HG03354 (cell line): ENCODE measurements at regions not wholly inside any gene's neighbourhood (a gene's known extent, or its start where the extent isn't known, plus 50 kb on each side); places are given as distances from the start of the nearest gene placed in this dataset.
"Not testable (repeated sequence)": the region's sequence is repeated elsewhere in the genome, so short reads cannot be mapped to it uniquely, and the experiment has no call there.

ENCODE experiments used
- ATAC-seq: cut with Tn5 transposase; IDR thresholded peaks from one replicate; pipeline ENCODE4 v1.9.1; 2021; ENCODE audit warnings: mild to moderate bottlenecking; ENCODE audit not compliant: unreplicated experiment, poor library complexity, severe bottlenecking

- no peak for ATAC-seq
Observed at GRCh38 chr7:52791176-52791700, 244.2 kb upstream of the POM121L12 start.

GRCh38 chr7:52786174-52786573, 249.3 kb upstream of the POM121L12 start:
- ATAC-seq = no peak

GRCh38 chr7:52782348-52782747, 253.1 kb upstream of the POM121L12 start:
- ATAC-seq = no peak

GRCh38 chr7:52781250-52781649, 254.2 kb upstream of the POM121L12 start:
- no peak for ATAC-seq

GRCh38 chr7:52779004-52779403, 256.4 kb upstream of the POM121L12 start:
- no peak for ATAC-seq

- no peak for ATAC-seq
Observed at GRCh38 chr7:52777051-52777822, 258.2 kb upstream of the POM121L12 start.

GRCh38 chr7:52775876-52776275, 259.6 kb upstream of the POM121L12 start:
- no peak for ATAC-seq

- no peak for ATAC-seq
Observed at GRCh38 chr7:52771177-52771576, 264.3 kb upstream of the POM121L12 start.

- ATAC-seq = no peak
Observed at GRCh38 chr7:52764492-52765169, 270.8 kb upstream of the POM121L12 start.

- ATAC-seq = no peak
Observed at GRCh38 chr7:52758356-52758755, 277.1 kb upstream of the POM121L12 start.

GRCh38 chr7:52753855-52754254, 281.6 kb upstream of the POM121L12 start:
- no peak for ATAC-seq

GRCh38 chr7:52752891-52753290, 282.5 kb upstream of the POM121L12 start:
- no peak for ATAC-seq

- ATAC-seq = no peak
Observed at GRCh38 chr7:52749880-52750279, 285.6 kb upstream of the POM121L12 start.

GRCh38 chr7:52747817-52748216, 287.6 kb upstream of the POM121L12 start:
- no peak for ATAC-seq

GRCh38 chr7:52741670-52742290, 293.7 kb upstream of the POM121L12 start:
- ATAC-seq = no peak

GRCh38 chr7:52735656-52736055, 299.8 kb upstream of the POM121L12 start:
- ATAC-seq = no peak

GRCh38 chr7:52728683-52729082, 306.8 kb upstream of the POM121L12 start:
- ATAC-seq = not testable (repeated sequence)

GRCh38 chr7:52727632-52728031, 307.8 kb upstream of the POM121L12 start:
- ATAC-seq = no peak

GRCh38 chr7:52726986-52727385, 308.4 kb upstream of the POM121L12 start:
- ATAC-seq = no peak

- ATAC-seq = no peak
Observed at GRCh38 chr7:52726493-52726892, 308.9 kb upstream of the POM121L12 start.

GRCh38 chr7:52723606-52724005, 311.8 kb upstream of the POM121L12 start:
- ATAC-seq = no peak
